ENCODE measurements at regions not wholly inside any gene's neighbourhood (a gene's known extent, or its start where the extent isn't known, plus 50 kb on each side); places are given as distances from the start of the nearest gene placed in this dataset.

DNA sequence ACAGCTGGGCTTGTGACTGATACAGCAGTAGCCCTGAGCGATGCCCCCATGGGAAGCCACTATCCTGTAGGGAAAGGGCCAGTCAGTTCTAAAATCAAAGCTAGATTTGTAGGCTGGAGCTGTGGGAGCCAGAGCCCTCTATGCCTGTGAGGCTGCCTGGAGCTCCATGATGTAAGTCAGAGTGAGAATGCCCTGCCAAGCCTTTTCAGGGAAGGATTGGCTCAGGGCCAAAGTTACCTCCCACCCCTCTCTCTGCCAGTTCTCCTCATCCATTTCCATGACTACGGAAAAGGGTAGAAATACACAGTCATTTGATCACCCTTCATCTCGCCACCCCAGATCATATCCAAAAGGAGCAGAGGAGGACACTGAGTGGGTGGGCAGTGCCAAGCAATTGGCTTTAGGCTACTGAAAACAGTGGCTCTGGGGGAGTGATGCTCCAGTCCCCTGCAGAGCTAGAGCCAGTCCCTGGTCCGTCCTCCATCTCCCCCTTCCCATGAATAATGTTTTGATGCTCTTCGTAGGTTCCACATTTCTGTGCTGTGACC lies 59.5 kb upstream of the KCNA3 start (continued):
- no peak for TF ChIP-seq PHF21A (CRISPR knock-in tag; IDR thresholded peaks at IDR 0.05)
- TF ChIP-seq, protein P1, sequence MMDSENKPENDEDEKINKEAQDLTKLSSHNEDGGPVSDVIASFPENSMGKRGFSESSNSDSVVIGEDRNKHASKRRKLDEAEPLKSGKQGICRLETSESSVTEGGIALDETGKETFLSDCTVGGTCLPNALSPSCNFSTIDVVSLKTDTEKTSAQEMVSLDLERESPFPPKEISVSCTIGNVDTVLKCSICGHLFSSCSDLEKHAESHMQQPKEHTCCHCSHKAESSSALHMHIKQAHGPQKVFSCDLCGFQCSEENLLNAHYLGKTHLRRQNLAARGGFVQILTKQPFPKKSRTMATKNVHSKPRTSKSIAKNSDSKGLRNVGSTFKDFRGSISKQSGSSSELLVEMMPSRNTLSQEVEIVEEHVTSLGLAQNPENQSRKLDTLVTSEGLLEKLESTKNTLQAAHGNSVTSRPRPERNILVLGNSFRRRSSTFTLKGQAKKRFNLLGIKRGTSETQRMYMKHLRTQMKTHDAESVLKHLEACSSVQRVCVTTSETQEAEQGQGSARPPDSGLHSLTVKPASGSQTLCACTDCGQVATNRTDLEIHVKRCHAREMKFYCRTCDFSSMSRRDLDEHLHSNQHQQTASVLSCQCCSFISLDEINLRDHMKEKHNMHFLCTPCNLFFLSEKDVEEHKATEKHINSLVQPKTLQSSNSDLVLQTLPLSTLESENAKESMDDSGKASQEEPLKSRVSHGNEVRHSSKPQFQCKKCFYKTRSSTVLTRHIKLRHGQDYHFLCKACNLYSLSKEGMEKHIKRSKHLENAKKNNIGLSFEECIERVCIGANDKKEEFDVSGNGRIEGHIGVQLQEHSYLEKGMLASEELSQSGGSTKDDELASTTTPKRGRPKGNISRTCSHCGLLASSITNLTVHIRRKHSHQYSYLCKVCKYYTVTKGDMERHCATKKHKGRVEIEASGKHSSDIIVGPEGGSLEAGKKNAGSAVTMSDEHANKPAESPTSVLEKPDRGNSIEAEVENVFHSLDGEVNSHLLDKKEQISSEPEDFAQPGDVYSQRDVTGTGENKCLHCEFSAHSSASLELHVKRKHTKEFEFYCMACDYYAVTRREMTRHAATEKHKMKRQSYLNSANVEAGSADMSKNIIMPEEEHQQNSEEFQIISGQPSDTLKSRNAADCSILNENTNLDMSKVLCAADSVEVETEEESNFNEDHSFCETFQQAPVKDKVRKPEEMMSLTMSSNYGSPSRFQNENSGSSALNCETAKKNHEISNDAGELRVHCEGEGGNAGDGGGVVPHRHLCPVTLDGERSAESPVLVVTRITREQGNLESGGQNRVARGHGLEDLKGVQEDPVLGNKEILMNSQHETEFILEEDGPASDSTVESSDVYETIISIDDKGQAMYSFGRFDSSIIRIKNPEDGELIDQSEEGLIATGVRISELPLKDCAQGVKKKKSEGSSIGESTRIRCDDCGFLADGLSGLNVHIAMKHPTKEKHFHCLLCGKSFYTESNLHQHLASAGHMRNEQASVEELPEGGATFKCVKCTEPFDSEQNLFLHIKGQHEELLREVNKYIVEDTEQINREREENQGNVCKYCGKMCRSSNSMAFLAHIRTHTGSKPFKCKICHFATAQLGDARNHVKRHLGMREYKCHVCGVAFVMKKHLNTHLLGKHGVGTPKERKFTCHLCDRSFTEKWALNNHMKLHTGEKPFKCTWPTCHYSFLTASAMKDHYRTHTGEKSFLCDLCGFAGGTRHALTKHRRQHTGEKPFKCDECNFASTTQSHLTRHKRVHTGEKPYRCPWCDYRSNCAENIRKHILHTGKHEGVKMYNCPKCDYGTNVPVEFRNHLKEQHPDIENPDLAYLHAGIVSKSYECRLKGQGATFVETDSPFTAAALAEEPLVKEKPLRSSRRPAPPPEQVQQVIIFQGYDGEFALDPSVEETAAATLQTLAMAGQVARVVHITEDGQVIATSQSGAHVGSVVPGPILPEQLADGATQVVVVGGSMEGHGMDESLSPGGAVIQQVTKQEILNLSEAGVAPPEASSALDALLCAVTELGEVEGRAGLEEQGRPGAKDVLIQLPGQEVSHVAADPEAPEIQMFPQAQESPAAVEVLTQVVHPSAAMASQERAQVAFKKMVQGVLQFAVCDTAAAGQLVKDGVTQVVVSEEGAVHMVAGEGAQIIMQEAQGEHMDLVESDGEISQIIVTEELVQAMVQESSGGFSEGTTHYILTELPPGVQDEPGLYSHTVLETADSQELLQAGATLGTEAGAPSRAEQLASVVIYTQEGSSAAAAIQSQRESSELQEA (CRISPR knock-in tag; IDR thresholded peaks at IDR 0.05; ENCODE audit: not compliant biosample characterization): no peak
- no peak for TF ChIP-seq ZNF138 (CRISPR knock-in tag; IDR thresholded peaks at IDR 0.05; ENCODE audit: low read depth)
- no peak for TF ChIP-seq POLR2G (IDR thresholded peaks at IDR 0.05; ENCODE audit: low read depth, low read length)
- no peak for TF ChIP-seq SNAPC2 (CRISPR knock-in tag; IDR thresholded peaks at IDR 0.05)
- no peak for TF ChIP-seq GATA4 (IDR thresholded peaks at IDR 0.05; ENCODE audit: borderline replicate concordance, low read depth)
- TF ChIP-seq, protein P2, sequence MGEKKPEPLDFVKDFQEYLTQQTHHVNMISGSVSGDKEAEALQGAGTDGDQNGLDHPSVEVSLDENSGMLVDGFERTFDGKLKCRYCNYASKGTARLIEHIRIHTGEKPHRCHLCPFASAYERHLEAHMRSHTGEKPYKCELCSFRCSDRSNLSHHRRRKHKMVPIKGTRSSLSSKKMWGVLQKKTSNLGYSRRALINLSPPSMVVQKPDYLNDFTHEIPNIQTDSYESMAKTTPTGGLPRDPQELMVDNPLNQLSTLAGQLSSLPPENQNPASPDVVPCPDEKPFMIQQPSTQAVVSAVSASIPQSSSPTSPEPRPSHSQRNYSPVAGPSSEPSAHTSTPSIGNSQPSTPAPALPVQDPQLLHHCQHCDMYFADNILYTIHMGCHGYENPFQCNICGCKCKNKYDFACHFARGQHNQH (CRISPR knock-in tag; IDR thresholded peaks at IDR 0.05): no peak
- TF ChIP-seq TBX2 (CRISPR knock-in tag; IDR thresholded peaks at IDR 0.05; ENCODE audit: borderline replicate concordance): no peak
- TF ChIP-seq REXO4 (CRISPR knock-in tag; IDR thresholded peaks at IDR 0.05; ENCODE audit: borderline replicate concordance): no peak
- TF ChIP-seq PHB2 (IDR thresholded peaks at IDR 0.05; ENCODE audit: partially characterized antibody): no peak
- TF ChIP-seq, protein P3, sequence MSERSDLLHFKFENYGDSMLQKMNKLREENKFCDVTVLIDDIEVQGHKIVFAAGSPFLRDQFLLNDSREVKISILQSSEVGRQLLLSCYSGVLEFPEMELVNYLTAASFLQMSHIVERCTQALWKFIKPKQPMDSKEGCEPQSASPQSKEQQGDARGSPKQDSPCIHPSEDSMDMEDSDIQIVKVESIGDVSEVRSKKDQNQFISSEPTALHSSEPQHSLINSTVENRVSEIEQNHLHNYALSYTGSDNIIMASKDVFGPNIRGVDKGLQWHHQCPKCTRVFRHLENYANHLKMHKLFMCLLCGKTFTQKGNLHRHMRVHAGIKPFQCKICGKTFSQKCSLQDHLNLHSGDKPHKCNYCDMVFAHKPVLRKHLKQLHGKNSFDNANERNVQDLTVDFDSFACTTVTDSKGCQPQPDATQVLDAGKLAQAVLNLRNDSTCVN (CRISPR knock-in tag; IDR thresholded peaks at IDR 0.05; ENCODE audit: borderline replicate concordance): no peak
